Testis (tissue), 2 donors: ENCODE measurements at regions not wholly inside any gene's neighbourhood (a gene's known extent, or its start where the extent isn't known, plus 50 kb on each side); places are given as distances from the start of the nearest gene placed in this dataset.

Source experiments
- DNase-seq: peaks from one replicate; pipeline ENCODE4 v3.0.0-alpha.2; 2019
- H3K27ac ChIP-seq, 2 donors: fragments of 200-600 bp; sonication (generic); one replicate each; pipeline ENCODE4 v1.5.1; 2019
- H3K27me3 ChIP-seq: fragments of 200-600 bp; sonication (generic); one replicate; pipeline ENCODE4 v1.5.1; 2019
- H3K36me3 ChIP-seq: fragments of 200-600 bp; sonication (generic); one replicate; pipeline ENCODE4 v1.5.1; 2017; ENCODE audit warnings: low read depth; ENCODE audit errors: missing control alignments
- H3K4me1 ChIP-seq: fragments of 200-600 bp; sonication (generic); one replicate; pipeline ENCODE4 v1.5.1; 2019
- H3K4me3 ChIP-seq, 2 donors: fragments of 200-600 bp; sonication (generic); one replicate each; pipeline ENCODE4 v1.5.1; 2017 to 2019
- H3K9me3 ChIP-seq: fragments of 200-600 bp; sonication (generic); one replicate; pipeline ENCODE4 v1.5.1; 2017
- CTCF ChIP-seq, 3 experiments: fragments of 450-650 bp in 2 of 3; fragments of 200-600 bp in 1 of 3; sonication (generic) in 1 of 3; IDR thresholded peaks; one replicate each; pipeline ENCODE4 v1.5.1; 2016 to 2019; ENCODE audit warnings: antibody characterized with exemption in 3 of 3, mild to moderate bottlenecking in 2 of 3, moderate library complexity in 1 of 3
- POLR2A ChIP-seq: fragments of 450-650 bp; IDR thresholded peaks from one replicate; pipeline ENCODE4 v1.6.1; 2017; ENCODE audit warnings: antibody characterized with exemption, mild to moderate bottlenecking, moderate library complexity
- WGBS, 2 donors: methylation state at CpG; one replicate each; pipeline ENCODE4 v1.1.5; 2018; 5-methylcytosine and 5-hydroxymethylcytosine counted together
- intact Hi-C: fragments of 100-400 bp; cut with DNase I; formaldehyde crosslinking; loops from one replicate; pipeline ENCODE4 v1.15.1; 2023; ENCODE audit warnings: low total_unique reads

- 87 to 90% methylated on average over 4 of the region's 4 CpGs for WGBS, 2 donors
- Histone ChIP-seq H3K4me3 (no peak overlapping the region), H3K27ac (no peak overlapping the region), H3K36me3 (no peaks in the 10 kb centered on the region), H3K9me3 (no peaks in the 10 kb centered on the region), H3K27me3 (no peaks in the 10 kb centered on the region), H3K4me1 (no peaks in the 10 kb centered on the region)
- intact Hi-C loops = no loop called here
- no peak for DNase-seq
- TF ChIP-seq POLR2A = no peak
- TF ChIP-seq CTCF (IDR thresholded peaks at IDR 0.05) = no peak
Measured at GRCh38 chr1:244953901-244954300, 89.6 kb upstream of the HNRNPU start.

- H3K36me3 ChIP-seq = no peaks in the 10 kb centered on the region
Measured at GRCh38 chr1:244952940-244953339, 88.6 kb upstream of the HNRNPU start.

GRCh38 chr1:244952280-244952933, 88.1 kb upstream of the HNRNPU start:
- WGBS, 2 donors = 88 to 90% methylated on average over 5 of the region's 5 CpGs
- no peaks in the 10 kb centered on the region for H3K9me3 ChIP-seq
- no peak for TF ChIP-seq CTCF (IDR thresholded peaks at IDR 0.05)
- no peak for TF ChIP-seq POLR2A
- no peaks in the 10 kb centered on the region for H3K27me3 ChIP-seq
- no peak overlapping the region for H3K27ac ChIP-seq
- H3K36me3 ChIP-seq = no peaks in the 10 kb centered on the region
- intact Hi-C loops = no loop called here
- H3K4me3 ChIP-seq = no peak overlapping the region
- no peaks in the 10 kb centered on the region for H3K4me1 ChIP-seq
- DNase-seq = no peak

More at GRCh38 chr1:244952940-244953339, 88.6 kb upstream of the HNRNPU start:
- no peak overlapping the region for H3K27ac ChIP-seq
- DNase-seq = no peak
- no peaks in the 10 kb centered on the region for H3K9me3 ChIP-seq
- no peaks in the 10 kb centered on the region for H3K27me3 ChIP-seq
- H3K4me1 ChIP-seq = no peaks in the 10 kb centered on the region
- TF ChIP-seq POLR2A (no peak), CTCF (IDR thresholded peaks at IDR 0.05) (no peak)
- WGBS, 2 donors = 78% methylated on average over 8 of the region's 8 CpGs
- intact Hi-C loops = no loop called here
- no peak overlapping the region for H3K4me3 ChIP-seq

- no peaks in the 10 kb centered on the region for H3K9me3 ChIP-seq
- intact Hi-C loops = no loop called here
- H3K4me1 ChIP-seq = no peaks in the 10 kb centered on the region
- DNase-seq = no peak
- 94 to 97% methylated on average over 4 of the region's 4 CpGs for WGBS, 2 donors
- TF ChIP-seq CTCF (IDR thresholded peaks at IDR 0.05) (no peak), POLR2A (no peak)
- no peak overlapping the region for H3K27ac ChIP-seq
- no peak overlapping the region for H3K4me3 ChIP-seq
- no peaks in the 10 kb centered on the region for H3K27me3 ChIP-seq
- H3K36me3 ChIP-seq = no peaks in the 10 kb centered on the region
Measured at GRCh38 chr1:244948416-244948815, 84.1 kb upstream of the HNRNPU start.

- 59 to 68% methylated on average over 3 of the region's 3 CpGs for WGBS, 2 donors
- Histone ChIP-seq H3K9me3 (no peaks in the 10 kb centered on the region), H3K27ac (no peak overlapping the region), H3K4me1 (no peaks in the 10 kb centered on the region), H3K27me3 (no peaks in the 10 kb centered on the region), H3K4me3 (no peak overlapping the region), H3K36me3 (no peaks in the 10 kb centered on the region)
- no peak for TF ChIP-seq POLR2A
- no peak for TF ChIP-seq CTCF (IDR thresholded peaks at IDR 0.05)
- intact Hi-C loops = no loop called here
- DNase-seq = no peak
Measured at GRCh38 chr1:244945109-244945671, 80.8 kb upstream of the HNRNPU start.
